ENCODE measurements at regions not wholly inside any gene's neighbourhood (a gene's known extent, or its start where the extent isn't known, plus 50 kb on each side); places are given as distances from the start of the nearest gene placed in this dataset.

DNA sequence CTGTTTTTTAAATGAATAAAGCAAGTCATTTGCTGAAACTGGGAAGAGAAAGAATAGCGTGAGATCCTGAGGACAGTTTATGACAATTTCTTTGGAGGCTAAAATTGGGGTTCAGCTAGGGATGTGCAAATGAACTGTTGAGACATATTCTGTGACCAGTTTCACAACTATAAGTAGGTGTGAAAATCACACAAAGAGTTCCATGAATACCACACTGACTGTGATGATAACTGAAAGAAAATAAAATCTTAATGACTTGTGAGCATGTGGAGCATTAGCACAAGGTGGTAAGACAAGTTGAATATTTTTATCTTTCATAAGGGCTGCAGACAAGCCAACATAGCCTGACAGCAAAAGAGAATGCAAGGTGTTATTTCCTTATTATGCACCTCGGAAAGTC lies 61.1 kb upstream of the PDGFD start:
- no peaks in the 10 kb centered on the region for H3K4me1 ChIP-seq
- TF ChIP-seq, protein P1, sequence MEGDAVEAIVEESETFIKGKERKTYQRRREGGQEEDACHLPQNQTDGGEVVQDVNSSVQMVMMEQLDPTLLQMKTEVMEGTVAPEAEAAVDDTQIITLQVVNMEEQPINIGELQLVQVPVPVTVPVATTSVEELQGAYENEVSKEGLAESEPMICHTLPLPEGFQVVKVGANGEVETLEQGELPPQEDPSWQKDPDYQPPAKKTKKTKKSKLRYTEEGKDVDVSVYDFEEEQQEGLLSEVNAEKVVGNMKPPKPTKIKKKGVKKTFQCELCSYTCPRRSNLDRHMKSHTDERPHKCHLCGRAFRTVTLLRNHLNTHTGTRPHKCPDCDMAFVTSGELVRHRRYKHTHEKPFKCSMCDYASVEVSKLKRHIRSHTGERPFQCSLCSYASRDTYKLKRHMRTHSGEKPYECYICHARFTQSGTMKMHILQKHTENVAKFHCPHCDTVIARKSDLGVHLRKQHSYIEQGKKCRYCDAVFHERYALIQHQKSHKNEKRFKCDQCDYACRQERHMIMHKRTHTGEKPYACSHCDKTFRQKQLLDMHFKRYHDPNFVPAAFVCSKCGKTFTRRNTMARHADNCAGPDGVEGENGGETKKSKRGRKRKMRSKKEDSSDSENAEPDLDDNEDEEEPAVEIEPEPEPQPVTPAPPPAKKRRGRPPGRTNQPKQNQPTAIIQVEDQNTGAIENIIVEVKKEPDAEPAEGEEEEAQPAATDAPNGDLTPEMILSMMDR (IDR thresholded peaks at IDR 0.05): no peak
- TF ChIP-seq POLR2A (IDR thresholded peaks at IDR 0.05): no peak
- H3K27ac ChIP-seq: no peak overlapping the region
- H3K4me3 ChIP-seq: no peak overlapping the region
- no peak for DNase-seq
- H3K9me3 ChIP-seq: no peaks in the 10 kb centered on the region
- H3K36me3 ChIP-seq: no peaks in the 10 kb centered on the region
- no peaks in the 10 kb centered on the region for H3K27me3 ChIP-seq
- 77 to 89% methylated on average over 2 of the region's 2 CpGs for WGBS, 2 donors
- intact Hi-C loops (cut with DNase I): no loop called here

DNA sequence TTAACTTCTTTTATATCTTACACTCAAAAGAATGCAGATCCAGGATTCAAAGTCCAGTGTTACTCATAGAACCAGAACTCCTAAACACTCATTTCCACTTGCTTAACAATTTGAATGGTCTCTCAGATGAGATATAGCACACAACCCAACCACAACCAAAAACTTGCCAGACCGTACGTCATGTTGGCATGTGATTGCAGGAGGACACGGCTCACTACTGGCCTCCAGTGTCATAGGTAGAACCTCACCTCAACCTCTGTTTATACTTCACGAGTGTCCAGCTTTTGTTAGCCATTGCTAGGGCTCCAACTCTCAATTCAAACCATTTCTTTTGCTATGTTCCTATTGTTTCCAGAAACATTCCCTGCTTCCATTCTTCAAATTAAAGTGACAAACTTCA lies 58.5 kb upstream of the PDGFD start:
- WGBS, 2 donors: 61 to 62% methylated on average over 4 of the region's 4 CpGs
- no peaks in the 10 kb centered on the region for H3K9me3 ChIP-seq
- no peak for DNase-seq
- H3K36me3 ChIP-seq: no peaks in the 10 kb centered on the region
- TF ChIP-seq POLR2A (IDR thresholded peaks at IDR 0.05): no peak
- TF ChIP-seq, protein P1 (IDR thresholded peaks at IDR 0.05): no peak
- no peak overlapping the region for H3K4me3 ChIP-seq
- H3K4me1 ChIP-seq: no peaks in the 10 kb centered on the region
- no peak overlapping the region for H3K27ac ChIP-seq
- intact Hi-C loops (cut with DNase I): no loop called here
- H3K27me3 ChIP-seq: no peaks in the 10 kb centered on the region

DNA sequence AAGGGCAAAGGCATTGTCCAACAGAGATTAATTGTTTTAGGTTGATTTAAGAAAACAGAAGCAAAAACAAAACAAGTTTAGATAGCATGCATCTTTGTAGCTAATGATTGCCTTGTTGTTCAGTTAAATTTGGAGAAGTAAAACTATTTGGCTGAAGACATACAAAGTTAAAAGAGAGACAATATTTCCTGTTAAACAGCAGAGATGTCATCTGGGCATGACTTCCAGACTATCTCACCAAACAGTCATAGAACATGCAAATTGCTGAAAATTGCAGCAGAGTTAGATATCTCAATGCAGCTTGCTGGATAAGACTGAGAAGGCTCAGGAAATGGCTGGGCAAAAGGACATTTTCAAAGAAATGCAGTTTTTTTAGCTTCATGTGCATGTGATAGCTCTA lies 57.5 kb upstream of the PDGFD start:
- H3K27me3 ChIP-seq: no peaks in the 10 kb centered on the region

GRCh38 chr11:104219096-104219495 lies 55.1 kb upstream of the PDGFD start:
- Histone ChIP-seq H3K27ac (no peak overlapping the region), H3K4me1 (no peaks in the 10 kb centered on the region), H3K36me3 (no peaks in the 10 kb centered on the region), H3K27me3 (no peaks in the 10 kb centered on the region), H3K9me3 (no peaks in the 10 kb centered on the region), H3K4me3 (no peak overlapping the region)
- TF ChIP-seq POLR2A (IDR thresholded peaks at IDR 0.05): no peak
- TF ChIP-seq, protein P1 (IDR thresholded peaks at IDR 0.05): no peak
- intact Hi-C loops (cut with DNase I): no loop called here
- DNase-seq: no peak
- WGBS, 2 donors: 68 to 78% methylated on average over 2 to 3 of the region's 3 CpGs

More for the DNA sequence above, 57.5 kb upstream of the PDGFD start:
- TF ChIP-seq POLR2A (IDR thresholded peaks at IDR 0.05): no peak
- TF ChIP-seq, protein P1 (IDR thresholded peaks at IDR 0.05): no peak
- Histone ChIP-seq H3K4me3 (no peak overlapping the region), H3K36me3 (no peaks in the 10 kb centered on the region), H3K9me3 (no peaks in the 10 kb centered on the region), H3K27ac (no peak overlapping the region), H3K4me1 (no peaks in the 10 kb centered on the region)
- intact Hi-C loops (cut with DNase I): no loop called here
- no peak for DNase-seq

GRCh38 chr11:104214517-104214916 lies 50.6 kb upstream of the PDGFD start:
- no peaks in the 10 kb centered on the region for H3K36me3 ChIP-seq
- no peaks in the 10 kb centered on the region for H3K27me3 ChIP-seq
- intact Hi-C loops (cut with DNase I): no loop called here
- no peak for DNase-seq
- WGBS, 2 donors: 64 to 69% methylated on average over 3 of the region's 3 CpGs
- TF ChIP-seq, protein P1 (IDR thresholded peaks at IDR 0.05): no peak
- TF ChIP-seq POLR2A (IDR thresholded peaks at IDR 0.05): no peak
- H3K27ac ChIP-seq: no peak overlapping the region
- peaks cover 0 to 3% (median 0%) of the 10 kb centered on the region in 3 donors for H3K9me3 ChIP-seq
- no peak overlapping the region for H3K4me3 ChIP-seq
- H3K4me1 ChIP-seq: no peaks in the 10 kb centered on the region

Small RNA genes lying in the stretch of these regions (small RNA-seq; reads per million reads assigned to genes)
- gene AP001485.1 (0 reads per million in 4 donors), gene MIR7641-1 (0 reads per million in 4 donors)
